ENCODE measurements at regions not wholly inside any gene's neighbourhood (a gene's known extent, or its start where the extent isn't known, plus 50 kb on each side); places are given as distances from the start of the nearest gene placed in this dataset.

GRCh38 chr3:187944390-187945179, 199.3 kb upstream of the BCL6 start:
- no peak for DNase-seq
- no peak for ATAC-seq
- in situ Hi-C loops (cut with MboI; ENCODE audit: low sequenced_read_pairs in 4 of 4) = no loop called here
- Histone ChIP-seq H3K27ac (peak overlapping the region in 3 of 4 donors; percentile 9 to 45 (median 32)), H3K4me3 (no peak overlapping the region), H3K4me1 (peaks cover 49% of the 10 kb centered on the region in 2 donors), H3K9me3 (no peaks in the 10 kb centered on the region), H3K36me3 (no peaks in the 10 kb centered on the region), H3K27me3 (no peaks in the 10 kb centered on the region)
- TF ChIP-seq CTCF (IDR thresholded peaks at IDR 0.05 in 4 of 5, conservative IDR thresholded peaks at IDR 0.05 in 1 of 5) (no peak), POLR2A (IDR thresholded peaks at IDR 0.05) (no peak)
- intact Hi-C loops (cut with DNase I; ENCODE audit: low total_unique reads) = no loop called here

DNA sequence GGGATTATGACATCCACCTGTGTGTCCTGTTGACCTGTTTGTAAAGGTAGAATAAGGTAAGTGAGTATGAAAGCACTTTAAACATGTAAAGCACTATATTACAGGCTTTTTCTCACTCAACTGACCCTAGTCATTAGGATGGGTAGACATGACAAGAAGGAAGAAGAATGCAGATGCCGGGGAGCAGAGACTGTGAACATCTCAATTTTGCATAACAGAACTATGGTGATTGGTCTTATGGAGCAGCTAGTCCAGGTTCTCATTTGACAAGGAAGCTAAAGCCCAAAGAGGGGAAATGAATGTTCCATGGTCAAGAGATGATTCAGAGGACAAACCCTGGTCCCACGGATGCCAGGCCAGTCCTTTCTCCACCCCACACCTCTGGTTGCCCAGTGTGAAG, 200.1 kb upstream of the BCL6 start:
- no peak for DNase-seq
- TF ChIP-seq CTCF (IDR thresholded peaks at IDR 0.05 in 4 of 5, conservative IDR thresholded peaks at IDR 0.05 in 1 of 5) (no peak), POLR2A (IDR thresholded peaks at IDR 0.05) (no peak)
- Histone ChIP-seq H3K36me3 (no peaks in the 10 kb centered on the region), H3K27me3 (no peaks in the 10 kb centered on the region), H3K9me3 (no peaks in the 10 kb centered on the region), H3K27ac (no peak overlapping the region), H3K4me1 (peaks cover 49 to 54% of the 10 kb centered on the region in 2 donors), H3K4me3 (no peak overlapping the region)
- intact Hi-C loops (cut with DNase I; ENCODE audit: low total_unique reads) (no loop called here), in situ Hi-C loops (cut with MboI; ENCODE audit: low sequenced_read_pairs in 4 of 4) (no loop called here)
- no peak for ATAC-seq

- H3K9me3 ChIP-seq = no peaks in the 10 kb centered on the region
- no peak overlapping the region for H3K4me3 ChIP-seq
- TF ChIP-seq POLR2A (IDR thresholded peaks at IDR 0.05) (no peak), CTCF (IDR thresholded peaks at IDR 0.05 in 4 of 5, conservative IDR thresholded peaks at IDR 0.05 in 1 of 5) (no peak)
- intact Hi-C loops (cut with DNase I; ENCODE audit: low total_unique reads) = no loop called here
- peak overlapping the region; percentile 50 to 87 (median 82) for H3K27ac ChIP-seq
- no peaks in the 10 kb centered on the region for H3K36me3 ChIP-seq
- no peaks in the 10 kb centered on the region for H3K27me3 ChIP-seq
- no peak for ATAC-seq
- in situ Hi-C loops (cut with MboI; ENCODE audit: low sequenced_read_pairs in 4 of 4) = no loop called here
- no peak for DNase-seq
- peaks cover 50 to 55% of the 10 kb centered on the region in 2 donors for H3K4me1 ChIP-seq
Measured at GRCh38 chr3:187946163-187946691, 201.0 kb upstream of the BCL6 start.

GRCh38 chr3:187946981-187947380, 201.7 kb upstream of the BCL6 start:
- no peak overlapping the region for H3K4me3 ChIP-seq
- in situ Hi-C loops (cut with MboI; ENCODE audit: low sequenced_read_pairs in 4 of 4) (no loop called here), intact Hi-C loops (cut with DNase I; ENCODE audit: low total_unique reads) (no loop called here)
- no peaks in the 10 kb centered on the region for H3K36me3 ChIP-seq
- no peaks in the 10 kb centered on the region for H3K27me3 ChIP-seq
- H3K4me1 ChIP-seq = peaks cover 52 to 55% of the 10 kb centered on the region in 2 donors
- no peak for TF ChIP-seq POLR2A (IDR thresholded peaks at IDR 0.05)
- no peak for TF ChIP-seq CTCF (IDR thresholded peaks at IDR 0.05 in 4 of 5, conservative IDR thresholded peaks at IDR 0.05 in 1 of 5)
- DNase-seq = no peak
- H3K27ac ChIP-seq = peak overlapping the region; percentile 77 to 88 (median 86)
- no peaks in the 10 kb centered on the region for H3K9me3 ChIP-seq
- ATAC-seq = peak in 1 of 2 donors; percentile 3

All from gastrocnemius medialis (tissue), 4 donors.